ENCODE measurements at regions not wholly inside any gene's neighbourhood (a gene's known extent, or its start where the extent isn't known, plus 50 kb on each side); places are given as distances from the start of the nearest gene placed in this dataset.

DNA sequence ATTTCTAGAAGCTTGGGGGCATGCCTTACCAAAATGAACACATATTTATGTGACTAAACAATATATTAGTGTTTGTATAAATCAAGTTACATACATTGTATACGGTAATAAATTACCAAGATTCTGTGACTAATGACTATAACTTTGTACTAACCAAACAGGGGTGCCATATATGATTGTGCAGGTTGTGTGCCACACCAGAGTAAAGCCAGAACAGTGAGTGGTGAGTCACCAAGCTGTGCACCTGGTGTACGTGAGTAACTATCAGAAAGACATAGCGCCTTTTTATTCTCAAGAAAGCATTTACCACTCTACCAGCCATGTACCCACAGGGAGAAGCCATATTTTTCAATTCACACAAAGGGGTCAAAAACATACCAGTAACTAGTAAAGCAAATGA, 453.2 kb upstream of the PIK3C3 start:
- WGBS, 5 donors: 87 to 93% (median 90%) methylated on average over 3 of the region's 3 CpGs
- intact Hi-C loops (cut with DNase I; ENCODE audit: low total_unique reads): loop anchor here (10.0 kb wide), 1 partner anchor 57 kb away; no protein-coding TSS in a partner anchor
- DNase-seq: no peak
- TF ChIP-seq POLR2AphosphoS5 (IDR thresholded peaks at IDR 0.05) (no peak), POLR2A (IDR thresholded peaks at IDR 0.05) (no peak)
- TF ChIP-seq, protein P1, sequence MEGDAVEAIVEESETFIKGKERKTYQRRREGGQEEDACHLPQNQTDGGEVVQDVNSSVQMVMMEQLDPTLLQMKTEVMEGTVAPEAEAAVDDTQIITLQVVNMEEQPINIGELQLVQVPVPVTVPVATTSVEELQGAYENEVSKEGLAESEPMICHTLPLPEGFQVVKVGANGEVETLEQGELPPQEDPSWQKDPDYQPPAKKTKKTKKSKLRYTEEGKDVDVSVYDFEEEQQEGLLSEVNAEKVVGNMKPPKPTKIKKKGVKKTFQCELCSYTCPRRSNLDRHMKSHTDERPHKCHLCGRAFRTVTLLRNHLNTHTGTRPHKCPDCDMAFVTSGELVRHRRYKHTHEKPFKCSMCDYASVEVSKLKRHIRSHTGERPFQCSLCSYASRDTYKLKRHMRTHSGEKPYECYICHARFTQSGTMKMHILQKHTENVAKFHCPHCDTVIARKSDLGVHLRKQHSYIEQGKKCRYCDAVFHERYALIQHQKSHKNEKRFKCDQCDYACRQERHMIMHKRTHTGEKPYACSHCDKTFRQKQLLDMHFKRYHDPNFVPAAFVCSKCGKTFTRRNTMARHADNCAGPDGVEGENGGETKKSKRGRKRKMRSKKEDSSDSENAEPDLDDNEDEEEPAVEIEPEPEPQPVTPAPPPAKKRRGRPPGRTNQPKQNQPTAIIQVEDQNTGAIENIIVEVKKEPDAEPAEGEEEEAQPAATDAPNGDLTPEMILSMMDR (IDR thresholded peaks at IDR 0.05 in 8 of 11, conservative IDR thresholded peaks at IDR 0.05 in 3 of 11): no peak
- Histone ChIP-seq H3K9me3 (no peaks in the 10 kb centered on the region), H3K4me1 (no peaks in the 10 kb centered on the region), H3K4me3 (no peak overlapping the region), H3K27me3 (replicated peaks in 1 of 7) (no peaks in the 10 kb centered on the region), H3K36me3 (no peaks in the 10 kb centered on the region), H3K27ac (no peak overlapping the region)

DNA sequence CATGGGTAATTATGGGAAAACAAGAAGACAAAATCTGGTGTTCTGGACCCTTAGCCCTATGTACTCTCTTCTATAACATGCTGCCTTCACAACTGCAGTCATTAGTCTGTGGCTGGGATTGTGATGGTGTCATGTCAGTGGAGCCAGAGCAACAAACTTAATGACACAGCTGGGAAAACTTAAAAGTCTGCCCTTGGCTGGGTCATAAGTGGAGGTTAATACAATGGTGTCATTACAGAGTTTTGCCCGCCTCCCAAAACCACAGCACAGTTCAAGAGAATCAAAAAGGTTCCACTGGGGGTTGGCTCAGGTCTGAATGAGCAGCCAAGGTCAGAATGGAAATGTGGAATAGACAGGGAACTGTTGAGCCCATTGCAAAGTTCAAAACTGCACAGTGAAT, 455.7 kb upstream of the PIK3C3 start:
- Histone ChIP-seq H3K27me3 (replicated peaks in 1 of 7) (no peaks in the 10 kb centered on the region), H3K36me3 (no peaks in the 10 kb centered on the region), H3K4me3 (no peak overlapping the region), H3K4me1 (no peaks in the 10 kb centered on the region), H3K9me3 (no peaks in the 10 kb centered on the region), H3K27ac (no peak overlapping the region)
- TF ChIP-seq POLR2AphosphoS5 (IDR thresholded peaks at IDR 0.05): no peak
- TF ChIP-seq, protein P1 (IDR thresholded peaks at IDR 0.05 in 8 of 11, conservative IDR thresholded peaks at IDR 0.05 in 3 of 11): no peak
- TF ChIP-seq POLR2A (IDR thresholded peaks at IDR 0.05): no peak
- intact Hi-C loops (cut with DNase I; ENCODE audit: low total_unique reads): no loop called here
- DNase-seq: no peak
- WGBS, 5 donors: 76 to 88% (median 82%) methylated on average over 1 of the region's 1 CpG

DNA sequence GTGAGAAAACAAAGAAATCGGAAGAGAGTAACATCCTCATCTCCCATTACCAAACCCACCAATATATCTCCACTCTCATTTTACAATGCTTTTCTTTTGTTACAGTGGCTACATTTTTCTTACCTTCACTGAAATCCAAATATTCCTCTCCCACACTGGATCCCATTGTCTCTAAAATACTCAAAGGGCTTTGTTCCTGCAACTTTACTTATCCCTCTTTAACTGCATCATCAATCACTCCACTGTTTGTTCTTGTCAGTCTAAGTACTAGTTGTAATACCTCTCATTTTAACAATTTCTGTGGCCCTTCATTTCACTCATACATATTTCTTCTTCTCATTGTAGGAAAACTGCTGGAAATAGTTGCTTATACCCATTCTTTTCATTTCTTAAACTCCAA, 464.2 kb upstream of the PIK3C3 start:
- intact Hi-C loops (cut with DNase I; ENCODE audit: low total_unique reads): no loop called here
- Histone ChIP-seq H3K4me3 (no peak overlapping the region), H3K27ac (no peak overlapping the region), H3K4me1 (no peaks in the 10 kb centered on the region), H3K36me3 (no peaks in the 10 kb centered on the region), H3K9me3 (peaks cover 0 to 14% (median 0%) of the 10 kb centered on the region in 8 donors), H3K27me3 (replicated peaks in 1 of 7) (no peaks in the 10 kb centered on the region)
- TF ChIP-seq, protein P1 (IDR thresholded peaks at IDR 0.05 in 8 of 11, conservative IDR thresholded peaks at IDR 0.05 in 3 of 11): no peak
- TF ChIP-seq POLR2A (IDR thresholded peaks at IDR 0.05): no peak
- TF ChIP-seq POLR2AphosphoS5 (IDR thresholded peaks at IDR 0.05): no peak
- DNase-seq: no peak
- WGBS, 5 donors: 85 to 100% (median 88%) methylated on average over 1 of the region's 1 CpG

DNA sequence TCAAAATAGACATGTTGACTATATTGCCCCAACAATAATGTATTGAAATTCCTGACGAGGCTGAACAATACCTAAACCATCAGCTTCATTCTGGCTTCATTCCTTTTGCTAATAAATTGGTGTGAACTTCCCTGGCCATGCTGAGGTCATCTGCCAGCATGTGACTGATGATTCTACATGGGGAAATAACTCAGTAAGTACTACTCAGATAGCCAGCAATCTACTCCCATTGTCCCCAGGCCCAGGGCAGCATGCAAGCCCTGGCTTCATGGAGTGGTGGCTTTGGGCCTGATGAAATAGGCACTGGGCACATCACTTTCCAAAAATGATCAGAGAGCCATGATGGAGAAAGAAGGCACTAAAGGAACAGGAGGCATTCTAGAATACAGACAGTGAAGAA, 468.5 kb upstream of the PIK3C3 start:
- Histone ChIP-seq H3K4me1 (no peaks in the 10 kb centered on the region), H3K27ac (no peak overlapping the region), H3K27me3 (replicated peaks in 1 of 7) (no peaks in the 10 kb centered on the region), H3K36me3 (no peaks in the 10 kb centered on the region), H3K4me3 (no peak overlapping the region), H3K9me3 (peaks cover 0 to 14% (median 0%) of the 10 kb centered on the region in 8 donors)
- no peak for DNase-seq
- TF ChIP-seq POLR2A (IDR thresholded peaks at IDR 0.05) (no peak), POLR2AphosphoS5 (IDR thresholded peaks at IDR 0.05) (no peak)
- TF ChIP-seq, protein P1 (IDR thresholded peaks at IDR 0.05 in 8 of 11, conservative IDR thresholded peaks at IDR 0.05 in 3 of 11): no peak
- intact Hi-C loops (cut with DNase I; ENCODE audit: low total_unique reads): no loop called here
- 30 to 47% (median 41%) methylated on average over 1 of the region's 1 CpG for WGBS, 5 donors
